Spinal cord (tissue), 9 donors: ENCODE measurements at regions not wholly inside any gene's neighbourhood (a gene's known extent, or its start where the extent isn't known, plus 50 kb on each side); places are given as distances from the start of the nearest gene placed in this dataset.
A peak's percentile ranks its signal among the peaks of the same experiment; 100 is the strongest.

ENCODE experiments used
- DNase-seq, 6 donors: peaks; one replicate each; pipeline versions ENCODE4 v3.0.0 to v3.0.0-alpha.2; 2013 to 2015; ENCODE audit warnings: low spot score in 6 of 6, low read depth in 4 of 6
- H3K27ac ChIP-seq: one replicate; pipeline ENCODE4 v1.5.1; 2013; ENCODE audit warnings: low read depth, low read length, control low read depth
- H3K27me3 ChIP-seq: one replicate; pipeline ENCODE4 v1.6.1; 2013; ENCODE audit warnings: low read length; ENCODE audit not compliant: control insufficient read depth, insufficient read depth
- H3K36me3 ChIP-seq: one replicate; pipeline ENCODE4 v1.6.1; 2013; ENCODE audit warnings: low read length; ENCODE audit not compliant: control insufficient read depth, insufficient read depth
- H3K4me1 ChIP-seq: one replicate; pipeline ENCODE4 v1.6.1; 2013; ENCODE audit warnings: low read length; ENCODE audit not compliant: control insufficient read depth, insufficient read depth
- H3K4me3 ChIP-seq: one replicate; pipeline ENCODE4 v1.5.1; 2013; ENCODE audit warnings: low read depth, low read length, control low read depth
- H3K9me3 ChIP-seq: one replicate; pipeline ENCODE4 v1.6.1; 2013; ENCODE audit warnings: low read length; ENCODE audit not compliant: control insufficient read depth, insufficient read depth
- WGBS: methylation state at CpG from one replicate; pipeline ENCODE4 v1.1.5; 2013; ENCODE audit warnings: missing lambda C conversion rate; ENCODE audit not compliant: insufficient coverage; 5-methylcytosine and 5-hydroxymethylcytosine counted together
- donor health status: healthy.

- WGBS = 81% methylated on average over 10 of the region's 10 CpGs
- Histone ChIP-seq H3K27ac (no peak overlapping the region), H3K4me1 (peaks cover 39% of the 10 kb centered on the region), H3K27me3 (peaks cover 5% of the 10 kb centered on the region), H3K36me3 (no peaks in the 10 kb centered on the region), H3K4me3 (no peak overlapping the region), H3K9me3 (no peaks in the 10 kb centered on the region)
- DNase-seq = peak in 3 of 6 donors; percentile 27 to 88 (median 47)
Measured at GRCh38 chr3:127067116-127067910, 84.4 kb downstream of the PLXNA1 start.

DNA sequence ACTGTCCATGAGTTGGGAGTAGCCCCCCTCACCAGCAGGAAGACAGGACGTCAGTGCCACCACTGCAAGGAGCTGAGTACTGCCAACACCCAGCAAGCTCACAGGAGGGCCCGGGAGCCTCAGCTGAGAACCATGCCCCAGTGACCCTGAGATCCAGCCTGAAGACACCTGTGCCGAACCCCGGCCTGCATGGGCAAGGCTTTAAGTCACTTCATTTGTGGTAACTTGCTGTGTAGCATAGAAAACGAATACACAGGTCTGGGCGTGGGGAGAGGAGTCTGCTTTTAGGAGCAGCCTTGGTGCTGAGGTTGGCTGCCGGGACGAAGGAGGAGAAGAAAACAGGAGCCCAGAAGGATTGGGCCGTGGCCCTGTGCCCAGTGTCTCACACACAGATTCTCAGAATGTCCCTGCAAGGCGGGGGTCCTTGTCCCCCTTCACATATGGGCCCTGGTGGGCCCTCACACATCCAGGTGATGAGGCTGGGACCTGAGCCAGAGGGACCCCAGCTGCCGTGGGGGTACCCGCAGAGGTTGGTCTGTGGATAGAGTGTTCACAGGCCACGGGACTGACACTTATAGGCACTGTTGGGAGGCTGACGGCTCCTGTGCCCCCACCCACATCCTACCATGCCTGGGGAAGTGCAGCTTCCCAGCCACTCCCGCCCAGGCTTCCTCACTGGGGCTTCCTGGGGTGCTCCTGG lies 85.3 kb downstream of the PLXNA1 start:
- Histone ChIP-seq H3K9me3 (no peaks in the 10 kb centered on the region), H3K4me3 (no peak overlapping the region), H3K27me3 (peaks cover 5% of the 10 kb centered on the region), H3K36me3 (no peaks in the 10 kb centered on the region), H3K27ac (no peak overlapping the region), H3K4me1 (peaks cover 42% of the 10 kb centered on the region)
- no peak for DNase-seq
- 89% methylated on average over 13 of the region's 15 CpGs for WGBS

DNA sequence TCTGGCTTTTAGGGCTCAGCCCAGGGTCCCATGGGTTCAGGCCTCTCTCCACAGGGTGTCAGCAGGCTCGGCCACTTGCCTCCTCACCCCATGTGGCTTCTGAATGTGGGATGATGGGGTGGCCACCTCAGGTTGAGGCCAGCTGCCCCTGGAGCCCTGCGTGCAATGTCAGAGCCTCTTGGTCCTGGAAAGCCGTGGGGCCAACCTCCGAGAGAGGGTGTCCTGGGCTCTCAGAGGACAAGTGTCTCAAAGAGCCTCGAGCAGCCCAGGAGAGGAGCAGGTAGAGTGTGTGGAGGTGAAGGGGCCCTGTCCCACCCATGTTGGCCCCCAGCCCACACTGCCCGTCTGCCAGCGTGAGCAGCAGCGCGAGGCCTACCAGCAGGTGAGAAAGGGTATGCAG lies 86.0 kb downstream of the PLXNA1 start:
- H3K4me1 ChIP-seq = peaks cover 44% of the 10 kb centered on the region

DNA sequence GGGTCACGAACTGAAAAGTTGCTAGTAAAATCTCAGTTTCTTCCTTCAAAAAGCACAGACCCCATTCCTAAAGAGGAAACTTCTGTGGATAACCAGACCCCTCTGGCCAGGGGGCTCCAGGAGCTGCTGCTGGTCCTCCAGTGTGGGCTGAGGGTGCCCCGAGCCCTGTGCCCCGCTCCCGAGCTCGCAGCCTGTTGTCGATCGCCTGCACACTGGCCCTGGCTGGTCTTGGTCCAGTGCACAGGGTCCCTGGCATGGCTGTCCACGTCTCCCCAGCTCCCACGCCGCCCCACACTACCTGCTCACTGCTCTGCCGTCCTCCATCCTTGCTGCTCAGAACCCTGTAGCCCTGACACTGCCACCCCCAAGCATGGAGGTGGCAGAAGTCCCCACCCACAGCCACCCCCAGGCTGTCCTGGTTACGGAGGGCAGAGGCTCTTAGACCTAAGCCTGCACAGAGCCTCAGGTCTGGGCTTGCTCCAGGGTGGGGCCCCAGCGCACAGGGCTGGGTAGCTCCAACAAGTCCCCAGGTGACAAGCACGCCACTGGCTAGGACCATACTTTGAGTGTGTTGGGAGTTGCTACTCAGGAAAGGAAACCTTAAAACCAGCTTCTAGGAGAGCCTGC lies 87.0 kb downstream of the PLXNA1 start:
- Histone ChIP-seq H3K27me3 (peaks cover 5% of the 10 kb centered on the region), H3K36me3 (no peaks in the 10 kb centered on the region), H3K4me3 (no peak overlapping the region), H3K4me1 (peaks cover 37% of the 10 kb centered on the region), H3K9me3 (no peaks in the 10 kb centered on the region), H3K27ac (no peak overlapping the region)
- DNase-seq = no peak
- 91% methylated on average over 12 of the region's 14 CpGs for WGBS

More for the DNA sequence above, 86.0 kb downstream of the PLXNA1 start:
- Histone ChIP-seq H3K27ac (no peak overlapping the region), H3K27me3 (peaks cover 5% of the 10 kb centered on the region), H3K36me3 (no peaks in the 10 kb centered on the region), H3K9me3 (no peaks in the 10 kb centered on the region), H3K4me3 (no peak overlapping the region)
- no peak for DNase-seq
- 98% methylated on average over 8 of the region's 9 CpGs for WGBS

DNA sequence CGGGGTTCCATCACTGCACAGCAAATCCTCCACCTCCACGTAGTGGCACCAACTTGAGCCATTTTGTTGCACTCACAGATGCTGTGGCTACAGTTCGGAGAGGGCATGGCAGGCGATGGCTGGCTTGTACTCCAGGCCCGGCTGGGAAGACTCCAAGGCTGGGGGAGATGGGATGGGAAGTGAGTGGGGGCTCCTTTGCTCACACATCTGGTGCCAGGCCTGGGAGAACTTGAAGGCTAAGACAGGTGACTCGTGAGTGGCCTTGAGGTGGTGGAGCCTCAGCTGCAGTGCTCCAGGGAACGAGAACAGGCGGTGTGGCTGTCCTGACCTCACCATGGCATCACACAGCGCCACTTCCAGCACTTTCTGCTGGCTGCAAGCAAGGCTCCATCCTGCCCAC lies 87.9 kb downstream of the PLXNA1 start:
- Histone ChIP-seq H3K4me3 (no peak overlapping the region), H3K27me3 (peaks cover 5% of the 10 kb centered on the region), H3K36me3 (no peaks in the 10 kb centered on the region), H3K9me3 (no peaks in the 10 kb centered on the region), H3K4me1 (peaks cover 29% of the 10 kb centered on the region), H3K27ac (no peak overlapping the region)
- DNase-seq = no peak
- 95% methylated on average over 9 of the region's 9 CpGs for WGBS

GRCh38 chr3:127071597-127072001 lies 88.7 kb downstream of the PLXNA1 start:
- 95% methylated on average over 10 of the region's 10 CpGs for WGBS
- no peak overlapping the region for H3K4me3 ChIP-seq
- H3K36me3 ChIP-seq = no peaks in the 10 kb centered on the region
- peaks cover 26% of the 10 kb centered on the region for H3K4me1 ChIP-seq
- H3K9me3 ChIP-seq = no peaks in the 10 kb centered on the region
- H3K27me3 ChIP-seq = peaks cover 5% of the 10 kb centered on the region
- no peak overlapping the region for H3K27ac ChIP-seq
- no peak for DNase-seq

- WGBS = 85% methylated on average over 8 of the region's 10 CpGs
- DNase-seq = no peak
- H3K36me3 ChIP-seq = no peaks in the 10 kb centered on the region
Measured at GRCh38 chr3:127072221-127072771, 89.4 kb downstream of the PLXNA1 start.

DNA sequence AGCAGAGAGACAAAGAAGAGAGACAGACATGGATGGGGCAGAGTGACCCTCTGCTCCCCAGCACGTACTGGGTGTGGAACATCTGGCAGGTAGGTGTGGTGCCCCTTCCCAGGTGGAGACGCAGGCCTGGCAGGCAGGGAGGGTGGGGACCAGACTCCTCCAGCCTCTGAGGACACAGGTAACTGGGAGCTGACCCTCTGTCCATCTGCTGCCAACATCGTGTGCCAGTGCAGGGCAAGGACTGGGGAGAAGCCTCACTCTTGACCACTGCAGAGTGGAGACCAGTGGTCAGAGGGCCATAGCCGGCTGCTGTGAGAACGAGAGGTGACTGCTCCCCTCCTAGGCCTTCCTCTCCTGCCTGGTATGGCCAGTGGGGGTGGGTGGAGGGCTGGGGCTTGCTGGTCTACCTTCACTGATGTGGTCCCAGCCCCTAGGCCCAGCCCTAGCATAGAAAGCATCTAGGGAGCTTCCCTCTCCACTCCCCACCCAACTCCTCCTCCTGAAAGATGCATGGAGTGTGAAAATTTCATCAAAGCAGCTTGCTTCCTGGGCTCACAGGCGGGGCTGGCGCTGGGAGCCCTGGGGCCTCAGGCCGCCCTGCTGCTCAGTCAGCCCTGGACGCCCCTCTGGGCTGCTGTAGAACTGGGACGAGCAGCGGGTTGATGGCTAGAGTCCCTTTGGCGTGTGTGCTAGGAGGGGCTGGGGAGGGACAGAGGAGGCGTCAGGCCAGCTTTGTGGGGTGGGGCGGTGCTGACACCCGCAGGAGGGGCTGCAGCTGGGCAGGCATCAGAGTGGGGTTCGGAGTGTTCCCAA lies 90.3 kb downstream of the PLXNA1 start:
- DNase-seq = no peak
- Histone ChIP-seq H3K27ac (no peak overlapping the region), H3K4me1 (peaks cover 12% of the 10 kb centered on the region), H3K9me3 (no peaks in the 10 kb centered on the region), H3K36me3 (no peaks in the 10 kb centered on the region), H3K27me3 (peaks cover 5% of the 10 kb centered on the region), H3K4me3 (no peak overlapping the region)
- WGBS = 71% methylated on average over 14 of the region's 16 CpGs

More at GRCh38 chr3:127072221-127072771, 89.4 kb downstream of the PLXNA1 start:
- Histone ChIP-seq H3K4me1 (peaks cover 21% of the 10 kb centered on the region), H3K27me3 (peaks cover 5% of the 10 kb centered on the region), H3K4me3 (no peak overlapping the region), H3K27ac (no peak overlapping the region), H3K9me3 (no peaks in the 10 kb centered on the region)
